HG02642 (cell line): ENCODE measurements at regions not wholly inside any gene's neighbourhood (a gene's known extent, or its start where the extent isn't known, plus 50 kb on each side); places are given as distances from the start of the nearest gene placed in this dataset.

ENCODE experiments used
- ATAC-seq: cut with Tn5 transposase; IDR thresholded peaks from one replicate; pipeline ENCODE4 v1.9.1; 2021; ENCODE audit warnings: mild to moderate bottlenecking; ENCODE audit not compliant: unreplicated experiment, poor library complexity

GRCh38 chr14:86723254-86723624 is 1193.3 kb downstream of the FLRT2 start:
- ATAC-seq: no peak

- ATAC-seq: no peak
Measured at GRCh38 chr14:86722612-86723253, 1192.8 kb downstream of the FLRT2 start.

GRCh38 chr14:86714575-86714974 is 1184.6 kb downstream of the FLRT2 start:
- ATAC-seq: no peak

- ATAC-seq: no peak
Measured at GRCh38 chr14:86714153-86714552, 1184.2 kb downstream of the FLRT2 start.

GRCh38 chr14:86712727-86713126 is 1182.8 kb downstream of the FLRT2 start:
- ATAC-seq: no peak

GRCh38 chr14:86712176-86712575 is 1182.2 kb downstream of the FLRT2 start:
- ATAC-seq: no peak

- no peak for ATAC-seq
Measured at GRCh38 chr14:86708846-86709339, 1178.9 kb downstream of the FLRT2 start.

GRCh38 chr14:86707071-86707470 is 1177.1 kb downstream of the FLRT2 start:
- no peak for ATAC-seq

GRCh38 chr14:86683561-86683960 is 1153.6 kb downstream of the FLRT2 start:
- no peak for ATAC-seq

- no peak for ATAC-seq
Measured at GRCh38 chr14:86675059-86675458, 1145.1 kb downstream of the FLRT2 start.

- no peak for ATAC-seq
Measured at GRCh38 chr14:86673523-86673969, 1143.6 kb downstream of the FLRT2 start.

- no peak for ATAC-seq
Measured at GRCh38 chr14:86672080-86672479, 1142.1 kb downstream of the FLRT2 start.

- ATAC-seq: no peak
Measured at GRCh38 chr14:86665975-86666374, 1136.0 kb downstream of the FLRT2 start.

- no peak for ATAC-seq
Measured at GRCh38 chr14:86662334-86662733, 1132.4 kb downstream of the FLRT2 start.

- ATAC-seq: no peak
Measured at GRCh38 chr14:86654558-86655184, 1124.7 kb downstream of the FLRT2 start.

- no peak for ATAC-seq
Measured at GRCh38 chr14:86652526-86652925, 1122.6 kb downstream of the FLRT2 start.

GRCh38 chr14:86646696-86647690 is 1117.0 kb downstream of the FLRT2 start:
- no peak for ATAC-seq

- ATAC-seq: no peak
Measured at GRCh38 chr14:86646125-86646524, 1116.2 kb downstream of the FLRT2 start.

GRCh38 chr14:86641310-86641709 is 1111.4 kb downstream of the FLRT2 start:
- no peak for ATAC-seq

- no peak for ATAC-seq
Measured at GRCh38 chr14:86640288-86640687, 1110.3 kb downstream of the FLRT2 start.

GRCh38 chr14:86639666-86640065 is 1109.7 kb downstream of the FLRT2 start:
- ATAC-seq: no peak
